Heart left ventricle (tissue), 13 donors: ENCODE measurements at regions not wholly inside any gene's neighbourhood (a gene's known extent, or its start where the extent isn't known, plus 50 kb on each side); places are given as distances from the start of the nearest gene placed in this dataset.

ENCODE experiments used
- CTCF ChIP-seq, 12 donors: fragments of 200-600 bp; sonication (generic) in 4 of 12; IDR thresholded peaks; one replicate each; pipeline versions ENCODE4 v1.5.0 to v1.8.0; 2018 to 2022; ENCODE audit warnings: antibody characterized with exemption in 12 of 12, mild to moderate bottlenecking in 5 of 12
- POLR2A ChIP-seq, 2 donors: fragments of 450-650 bp; IDR thresholded peaks; one replicate each; pipeline ENCODE4 v1.6.1; 2017; ENCODE audit warnings: antibody characterized with exemption in 2 of 2, mild to moderate bottlenecking in 2 of 2, moderate library complexity in 2 of 2
- donor health status: ischemic (EF 13 %, LVEDD 7.1; RV severe dilation, severe dysfunction).
- donor health status: DM: no; HTN: yes; CAD: no.
- donor health status: DM: no; HTN: no; CAD: no.
- donor health status: ischemic (EF 25% LVEDD 6.9; RV normal size, moderate dysfunction).
- donor health status: ischemic (EF 25% LVEDD 5.7; RV mildly dilated, moderate dysfunction).
- donor health status: ischemic (EF 35%, LVEDD 5.7; RV mildly dilated, moderate dysfunction).
- donor health status: nonischemic (EF 11% LVEDD 7.7; RV severe dilation, severe dysfunction).
- donor health status: DM: yes; HTN: yes; CAD: no.
- donor health status: PGD.
- donor health status: ischemic (EF 29% LVEDD 5.4; RV normal size, mild dysfunction).
- donor health status: nonischemic (EF 23%, LVEDD 6.1; RV moderate dilation, normal function).

GRCh38 chr7:51860305-51860704 lies 543.7 kb upstream of the COBL start:
- TF ChIP-seq CTCF (IDR thresholded peaks at IDR 0.05) (no peak), POLR2A (IDR thresholded peaks at IDR 0.05) (no peak)
